OCI-LY1 (cell line): ENCODE measurements at regions not wholly inside any gene's neighbourhood (a gene's known extent, or its start where the extent isn't known, plus 50 kb on each side); places are given as distances from the start of the nearest gene placed in this dataset.

ENCODE experiments used
- H2AFZ ChIP-seq: fragments of 200-600 bp; sonication (generic), shearing (Covaris generic); 2 replicates; pipeline ENCODE4 v1.6.0; 2014; ENCODE audit warnings: antibody characterized with exemption, mild to moderate bottlenecking, low read length
- H3F3A ChIP-seq: fragments of 200-600 bp; sonication (generic), shearing (Covaris generic); 2 replicates; pipeline ENCODE4 v1.6.0; 2014; ENCODE audit warnings: mild to moderate bottlenecking, antibody characterized with exemption, low read length, moderate library complexity; ENCODE audit not compliant: insufficient read depth
- H3K27ac ChIP-seq: fragments of 200-600 bp; sonication (generic); 2 replicates; pipeline ENCODE4 v1.5.1; 2014; ENCODE audit warnings: low read length, mixed run types, mild to moderate bottlenecking, low read depth; ENCODE audit not compliant: poor library complexity, severe bottlenecking
- H3K27me3 ChIP-seq: fragments of 200-600 bp; sonication (generic); 2 replicates; pipeline ENCODE4 v1.6.0; 2014; ENCODE audit warnings: antibody characterized with exemption, mild to moderate bottlenecking, low read length, moderate library complexity; ENCODE audit not compliant: insufficient read depth
- H3K36me3 ChIP-seq: fragments of 200-600 bp; sonication (generic); 2 replicates; pipeline ENCODE4 v1.6.1; 2014; ENCODE audit warnings: mild to moderate bottlenecking, antibody characterized with exemption, low read length, moderate library complexity, mixed read lengths; ENCODE audit not compliant: insufficient read depth
- H3K4me1 ChIP-seq: fragments of 200-600 bp; sonication (generic); 2 replicates; pipeline ENCODE4 v1.5.1; 2014; ENCODE audit warnings: mild to moderate bottlenecking, low read length, moderate library complexity; ENCODE audit not compliant: insufficient read depth, severe bottlenecking
- H3K4me2 ChIP-seq: fragments of 200-600 bp; sonication (generic), shearing (Covaris generic); 2 replicates; pipeline ENCODE4 v1.6.1; 2014; ENCODE audit warnings: low read length
- H3K4me3 ChIP-seq: fragments of 200-600 bp; sonication (generic); 2 replicates; pipeline ENCODE4 v1.5.1; 2014; ENCODE audit warnings: low read length, low read depth, mild to moderate bottlenecking, mixed read lengths; ENCODE audit not compliant: poor library complexity, severe bottlenecking
- H3K79me2 ChIP-seq: fragments of 200-600 bp; shearing (Covaris generic); 2 replicates; pipeline ENCODE4 v1.6.1; 2016; ENCODE audit warnings: mixed run types, low read length, mixed read lengths; ENCODE audit not compliant: insufficient read depth
- H3K9ac ChIP-seq: fragments of 200-600 bp; sonication (generic), shearing (Covaris generic); 2 replicates; pipeline ENCODE4 v1.6.1; 2014; ENCODE audit warnings: mild to moderate bottlenecking, low read length, mixed read lengths
- H3K9me2 ChIP-seq: fragments of 200-600 bp; sonication (generic), shearing (Covaris generic); 2 replicates; pipeline ENCODE4 v1.6.1; 2014; ENCODE audit warnings: low read depth, mild to moderate bottlenecking, low read length, mixed read lengths
- H3K9me3 ChIP-seq: fragments of 200-600 bp; shearing (Covaris generic); 2 replicates; pipeline ENCODE4 v1.6.1; 2014; ENCODE audit warnings: low read length, mixed read lengths
- H4K20me1 ChIP-seq: fragments of 200-600 bp; sonication (generic), shearing (Covaris generic); 2 replicates; pipeline ENCODE4 v1.6.0; 2016; ENCODE audit warnings: mild to moderate bottlenecking, low read length; ENCODE audit not compliant: insufficient read depth
- CTCF ChIP-seq: fragments of 200-600 bp; sonication (generic), shearing (Covaris generic); IDR thresholded peaks from 2 replicates; pipeline ENCODE4 v1.5.1; 2017; ENCODE audit warnings: mild to moderate bottlenecking, antibody characterized with exemption, low read length, moderate library complexity, mixed read lengths
- EZH2 ChIP-seq: fragments of 200-600 bp; sonication (generic), shearing (Covaris generic); IDR thresholded peaks from 2 replicates; pipeline ENCODE4 v1.8.0; 2017; ENCODE audit warnings: borderline replicate concordance, mixed run types, mild to moderate bottlenecking, antibody characterized with exemption, low read length, moderate library complexity, mixed read lengths

- H3K27me3 ChIP-seq = no peaks in the 10 kb centered on the region
- no peaks in the 10 kb centered on the region for H4K20me1 ChIP-seq
- H3K79me2 ChIP-seq = no peaks in the 10 kb centered on the region
- H3K9ac ChIP-seq = peak overlapping the region; percentile 56; the same call in 1 of the 2 replicates
- H3K4me2 ChIP-seq = no peak overlapping the region
- TF ChIP-seq EZH2 = no peak
- no peak for TF ChIP-seq CTCF
- no peaks in the 10 kb centered on the region for H3K36me3 ChIP-seq
- H3F3A ChIP-seq = no peaks in the 10 kb centered on the region
- H3K27ac ChIP-seq = peak overlapping the region; percentile 92
- no peaks in the 10 kb centered on the region for H3K9me2 ChIP-seq
- peak overlapping the region; percentile 40; the same call in 1 of the 2 replicates for H2AFZ ChIP-seq
- no peaks in the 10 kb centered on the region for H3K9me3 ChIP-seq
- H3K4me1 ChIP-seq = peaks cover 78% of the 10 kb centered on the region
- no peak overlapping the region for H3K4me3 ChIP-seq
Measured at GRCh38 chrX:43005561-43005960, 227.6 kb upstream of the PPP1R2C start.

- Histone ChIP-seq H3K27me3 (no peaks in the 10 kb centered on the region), H2AFZ (0 out of 2 replicates have a peak overlapping the region, but pooled peaks have one; percentile 59), H3K9me3 (no peaks in the 10 kb centered on the region), H3K9ac (no peak overlapping the region; the same call in 1 of the 2 replicates), H3K79me2 (no peaks in the 10 kb centered on the region), H3K9me2 (no peaks in the 10 kb centered on the region), H3K27ac (peak overlapping the region; percentile 70), H3K4me2 (no peak overlapping the region), H3K4me3 (no peak overlapping the region), H3F3A (no peaks in the 10 kb centered on the region), H3K4me1 (peaks cover 55% of the 10 kb centered on the region), H3K36me3 (no peaks in the 10 kb centered on the region), H4K20me1 (no peaks in the 10 kb centered on the region)
- TF ChIP-seq EZH2 = no peak
- TF ChIP-seq CTCF = no peak
Measured at GRCh38 chrX:43008356-43008755, 230.4 kb upstream of the PPP1R2C start.

GRCh38 chrX:43016021-43016420 is 238.1 kb upstream of the PPP1R2C start:
- H3K4me1 ChIP-seq = peaks cover 37% of the 10 kb centered on the region
- H2AFZ ChIP-seq = 0 out of 2 replicates have a peak overlapping the region, but pooled peaks have one; percentile 70
- H3K36me3 ChIP-seq = no peaks in the 10 kb centered on the region
- no peaks in the 10 kb centered on the region for H3K9me2 ChIP-seq
- no peaks in the 10 kb centered on the region for H3K79me2 ChIP-seq
- H3F3A ChIP-seq = no peaks in the 10 kb centered on the region
- no peak overlapping the region; the same call in 1 of the 2 replicates for H3K9ac ChIP-seq
- TF ChIP-seq CTCF (no peak), EZH2 (no peak)
- peak overlapping the region; percentile 51 for H3K27ac ChIP-seq
- no peaks in the 10 kb centered on the region for H3K9me3 ChIP-seq
- no peaks in the 10 kb centered on the region for H4K20me1 ChIP-seq
- no peak overlapping the region for H3K4me3 ChIP-seq
- H3K27me3 ChIP-seq = no peaks in the 10 kb centered on the region
- no peak overlapping the region; the same call in 1 of the 2 replicates for H3K4me2 ChIP-seq
